Endodermal cell (in vitro differentiated cells): ENCODE measurements at regions not wholly inside any gene's neighbourhood (a gene's known extent, or its start where the extent isn't known, plus 50 kb on each side); places are given as distances from the start of the nearest gene placed in this dataset.

Source experiments
- DNase-seq: peaks from one replicate; pipeline ENCODE4 v3.0.0-alpha.2; 2017
- H3K27ac ChIP-seq: 2 replicates; pipeline ENCODE4 v1.5.1; 2013; ENCODE audit warnings: mild to moderate bottlenecking, low read depth, low read length, moderate library complexity
- H3K27me3 ChIP-seq: 2 replicates; pipeline ENCODE4 v1.6.1; 2013; ENCODE audit warnings: mild to moderate bottlenecking, low read length, moderate library complexity; ENCODE audit not compliant: insufficient read depth, control insufficient read depth, poor library complexity, severe bottlenecking
- H3K36me3 ChIP-seq: 2 replicates; pipeline ENCODE4 v1.7.0; 2013; ENCODE audit warnings: mild to moderate bottlenecking, low read length, moderate library complexity; ENCODE audit not compliant: control insufficient read depth, insufficient read depth
- H3K4me1 ChIP-seq: one replicate; pipeline ENCODE4 v1.7.0; 2013; ENCODE audit warnings: low read length; ENCODE audit not compliant: control insufficient read depth, insufficient read depth
- H3K4me3 ChIP-seq: 2 replicates; pipeline ENCODE4 v1.5.1; 2013; ENCODE audit warnings: mild to moderate bottlenecking, low read length, moderate library complexity
- H3K9ac ChIP-seq: 2 replicates; pipeline ENCODE4 v1.6.1; 2013; ENCODE audit warnings: mild to moderate bottlenecking, low read length, moderate library complexity; ENCODE audit not compliant: poor library complexity, severe bottlenecking; ENCODE audit errors: extremely low read depth
- H3K9me3 ChIP-seq: 2 replicates; pipeline ENCODE4 v1.6.1; 2013; ENCODE audit warnings: mild to moderate bottlenecking, low read length, moderate library complexity; ENCODE audit not compliant: control insufficient read depth
- H3K27ac Mint-ChIP-seq: 2 replicates; pipeline ENCODE4 v1.8.0; 2020; ENCODE audit warnings: mixed read lengths
- H3K27me3 Mint-ChIP-seq: 2 replicates; pipeline ENCODE4 v1.8.0; 2021; ENCODE audit warnings: mild to moderate bottlenecking, mixed read lengths; ENCODE audit not compliant: insufficient read depth
- H3K36me3 Mint-ChIP-seq: 2 replicates; pipeline ENCODE4 v1.8.0; 2020; ENCODE audit warnings: low read depth, mixed read lengths
- H3K4me1 Mint-ChIP-seq: 2 replicates; pipeline ENCODE4 v1.8.0; 2020; ENCODE audit warnings: mixed read lengths
- H3K4me3 Mint-ChIP-seq: 2 replicates; pipeline ENCODE4 v1.8.0; 2020; ENCODE audit warnings: mild to moderate bottlenecking, moderate library complexity, mixed read lengths
- H3K9me3 Mint-ChIP-seq: 2 replicates; pipeline ENCODE4 v1.8.0; 2020; ENCODE audit warnings: mild to moderate bottlenecking, mixed read lengths
- CTCF ChIP-seq: fragments of 200-600 bp; sonication (generic); conservative IDR thresholded peaks from 2 replicates; pipeline ENCODE4 v1.5.0; 2021; ENCODE audit warnings: antibody characterized with exemption, mild to moderate bottlenecking
- WGBS, 2 experiments: methylation state at CpG; one replicate each; pipeline versions ENCODE4 v1.1.5 to v1.1.7; 2013; ENCODE audit warnings: missing lambda C conversion rate in 2 of 2, mixed read lengths in 1 of 2; ENCODE audit not compliant: insufficient coverage in 1 of 2, insufficient read length in 1 of 2; 5-methylcytosine and 5-hydroxymethylcytosine counted together

- Histone ChIP-seq H3K9ac (no peak overlapping the region), H3K27ac (no peak overlapping the region), H3K4me3 (no peak overlapping the region), H3K9me3 (no peaks in the 10 kb centered on the region), H3K4me1 (no peaks in the 10 kb centered on the region), H3K36me3 (no peaks in the 10 kb centered on the region), H3K27me3 (peaks cover 7% of the 10 kb centered on the region)
- H3K36me3 Mint-ChIP-seq, result no peaks in the 10 kb centered on the region
- DNase-seq, result no peak
- peaks cover 2% of the 10 kb centered on the region for H3K27me3 Mint-ChIP-seq
- no peaks in the 10 kb centered on the region for H3K4me1 Mint-ChIP-seq
- peaks cover 6% of the 10 kb centered on the region for H3K9me3 Mint-ChIP-seq
- no peak overlapping the region for H3K27ac Mint-ChIP-seq
- 50% methylated on average over 1 of the region's 1 CpG; no CpG with 5 or more reads in 1 of the 2 experiments for WGBS, 2 experiments
- no peak overlapping the region for H3K4me3 Mint-ChIP-seq
- TF ChIP-seq CTCF, result no peak
Measured at GRCh38 chr1:165011991-165012531, 344.5 kb downstream of the LMX1A start.

- Mint-ChIP-seq H3K36me3 (no peaks in the 10 kb centered on the region), H3K27ac (no peak overlapping the region), H3K9me3 (no peaks in the 10 kb centered on the region), H3K4me1 (no peaks in the 10 kb centered on the region), H3K4me3 (no peak overlapping the region), H3K27me3 (peaks cover 2% of the 10 kb centered on the region)
- no peak overlapping the region for H3K4me3 ChIP-seq
- 92 to 100% methylated on average over 1 of the region's 1 CpG for WGBS, 2 experiments
- no peak overlapping the region for H3K27ac ChIP-seq
- no peak for TF ChIP-seq CTCF
- H3K9me3 ChIP-seq, result no peaks in the 10 kb centered on the region
- DNase-seq, result no peak
- no peaks in the 10 kb centered on the region for H3K36me3 ChIP-seq
- H3K9ac ChIP-seq, result no peak overlapping the region
- no peaks in the 10 kb centered on the region for H3K4me1 ChIP-seq
- peaks cover 7% of the 10 kb centered on the region for H3K27me3 ChIP-seq
Measured at GRCh38 chr1:165011186-165011585, 345.3 kb downstream of the LMX1A start.

- DNase-seq, result no peak
- Histone ChIP-seq H3K27ac (no peak overlapping the region), H3K4me3 (no peak overlapping the region), H3K4me1 (no peaks in the 10 kb centered on the region), H3K27me3 (peaks cover 7% of the 10 kb centered on the region), H3K36me3 (no peaks in the 10 kb centered on the region), H3K9me3 (no peaks in the 10 kb centered on the region), H3K9ac (no peak overlapping the region)
- no peak overlapping the region for H3K27ac Mint-ChIP-seq
- no peaks in the 10 kb centered on the region for H3K36me3 Mint-ChIP-seq
- WGBS, 2 experiments, result 61% methylated on average over 3 of the region's 3 CpGs; no CpG with 5 or more reads in 1 of the 2 experiments
- H3K4me3 Mint-ChIP-seq, result no peak overlapping the region
- no peak for TF ChIP-seq CTCF
- H3K9me3 Mint-ChIP-seq, result no peaks in the 10 kb centered on the region
- H3K27me3 Mint-ChIP-seq, result peaks cover 2% of the 10 kb centered on the region
- no peaks in the 10 kb centered on the region for H3K4me1 Mint-ChIP-seq
Measured at GRCh38 chr1:165010418-165011070, 346.0 kb downstream of the LMX1A start.
